Endothelial cell (in vitro differentiated cells): ENCODE measurements at regions not wholly inside any gene's neighbourhood (a gene's known extent, or its start where the extent isn't known, plus 50 kb on each side); places are given as distances from the start of the nearest gene placed in this dataset.

Experiments used
- DNase-seq: peaks from one replicate; pipeline ENCODE4 v3.0.0; 2021; ENCODE audit warnings: low spot score
- H3K27ac Mint-ChIP-seq: one replicate; pipeline ENCODE4 v1.8.0; 2021; ENCODE audit warnings: mixed read lengths, inconsistent platforms; ENCODE audit not compliant: unreplicated experiment
- H3K27me3 Mint-ChIP-seq: one replicate; pipeline ENCODE4 v1.8.0; 2021; ENCODE audit warnings: mild to moderate bottlenecking, moderate library complexity, mixed read lengths, inconsistent platforms; ENCODE audit not compliant: unreplicated experiment
- H3K36me3 Mint-ChIP-seq: one replicate; pipeline ENCODE4 v1.8.0; 2021; ENCODE audit warnings: mild to moderate bottlenecking, low read depth, mixed read lengths, inconsistent platforms; ENCODE audit not compliant: unreplicated experiment
- H3K4me1 Mint-ChIP-seq: one replicate; pipeline ENCODE4 v1.8.0; 2021; ENCODE audit warnings: mild to moderate bottlenecking, mixed read lengths, inconsistent platforms; ENCODE audit not compliant: unreplicated experiment
- H3K4me3 Mint-ChIP-seq: one replicate; pipeline ENCODE4 v1.8.0; 2021; ENCODE audit warnings: mild to moderate bottlenecking, mixed read lengths, inconsistent platforms; ENCODE audit not compliant: unreplicated experiment
- H3K9me3 Mint-ChIP-seq: one replicate; pipeline ENCODE4 v1.8.0; 2021; ENCODE audit warnings: mixed read lengths, inconsistent platforms; ENCODE audit not compliant: unreplicated experiment
- CTCF ChIP-seq: fragments of 200-600 bp; sonication (generic); IDR thresholded peaks from one replicate; pipeline ENCODE4 v1.5.0; 2021; ENCODE audit warnings: antibody characterized with exemption; ENCODE audit not compliant: unreplicated experiment

GRCh38 chr14:100010679-100011078 lies 54.5 kb upstream of the EVL start:
- no peak for DNase-seq
- peaks cover 9% of the 10 kb centered on the region for H3K36me3 Mint-ChIP-seq
- peaks cover 2% of the 10 kb centered on the region for H3K27me3 Mint-ChIP-seq
- no peak overlapping the region for H3K4me3 Mint-ChIP-seq
- TF ChIP-seq CTCF = no peak
- no peaks in the 10 kb centered on the region for H3K9me3 Mint-ChIP-seq
- H3K4me1 Mint-ChIP-seq = peaks cover 62% of the 10 kb centered on the region
- H3K27ac Mint-ChIP-seq = peak overlapping the region; percentile 99

GRCh38 chr14:100011628-100012325 lies 53.4 kb upstream of the EVL start:
- H3K9me3 Mint-ChIP-seq = no peaks in the 10 kb centered on the region
- H3K36me3 Mint-ChIP-seq = peaks cover 9% of the 10 kb centered on the region
- no peak for TF ChIP-seq CTCF
- peaks cover 67% of the 10 kb centered on the region for H3K4me1 Mint-ChIP-seq
- no peak for DNase-seq
- H3K27me3 Mint-ChIP-seq = peaks cover 2% of the 10 kb centered on the region
- no peak overlapping the region for H3K4me3 Mint-ChIP-seq
- H3K27ac Mint-ChIP-seq = peak overlapping the region; percentile 88

GRCh38 chr14:100012478-100013327 lies 52.5 kb upstream of the EVL start:
- TF ChIP-seq CTCF = no peak
- Mint-ChIP-seq H3K36me3 (peaks cover 5% of the 10 kb centered on the region), H3K9me3 (no peaks in the 10 kb centered on the region), H3K27me3 (peaks cover 2% of the 10 kb centered on the region), H3K4me1 (peaks cover 64% of the 10 kb centered on the region), H3K4me3 (no peak overlapping the region), H3K27ac (peak overlapping the region; percentile 88)
- DNase-seq = no peak

GRCh38 chr14:100015251-100015655 lies 50.0 kb upstream of the EVL start:
- H3K4me1 Mint-ChIP-seq = peaks cover 65% of the 10 kb centered on the region
- H3K27me3 Mint-ChIP-seq = peaks cover 12% of the 10 kb centered on the region
- H3K9me3 Mint-ChIP-seq = no peaks in the 10 kb centered on the region
- H3K27ac Mint-ChIP-seq = peak overlapping the region; percentile 91
- DNase-seq = no peak
- no peak overlapping the region for H3K4me3 Mint-ChIP-seq
- no peak for TF ChIP-seq CTCF
- peaks cover 5% of the 10 kb centered on the region for H3K36me3 Mint-ChIP-seq
